Sigmoid colon (tissue), 6 donors: ENCODE measurements at regions not wholly inside any gene's neighbourhood (a gene's known extent, or its start where the extent isn't known, plus 50 kb on each side); places are given as distances from the start of the nearest gene placed in this dataset.

ENCODE experiments used
- DNase-seq: peaks from one replicate; pipeline ENCODE4 v3.0.0-alpha.2; 2019
- H3K27ac ChIP-seq, 4 donors: fragments of 200-600 bp; sonication (generic); one replicate each; pipeline ENCODE4 v1.5.1; 2016 to 2019; ENCODE audit warnings: mild to moderate bottlenecking in 1 of 4
- H3K27me3 ChIP-seq, 3 donors: fragments of 200-600 bp; sonication (generic); one replicate each; pipeline ENCODE4 v1.5.1; 2019; ENCODE audit warnings: mild to moderate bottlenecking in 1 of 3
- H3K36me3 ChIP-seq, 4 donors: fragments of 200-600 bp; sonication (generic); one replicate each; pipeline ENCODE4 v1.5.1; 2016 to 2019
- H3K4me1 ChIP-seq, 4 donors: fragments of 200-600 bp; sonication (generic); one replicate each; pipeline ENCODE4 v1.5.1; 2017 to 2019
- H3K4me3 ChIP-seq, 4 donors: fragments of 200-600 bp; sonication (generic); one replicate each; pipeline ENCODE4 v1.5.1; 2017 to 2019; ENCODE audit warnings: mild to moderate bottlenecking in 2 of 4, moderate library complexity in 1 of 4
- H3K9me3 ChIP-seq, 4 donors: fragments of 200-600 bp in 3 of 4; sonication (generic) in 3 of 4; one replicate each; pipeline versions ENCODE4 v1.5.1 to v1.6.1; 2013 to 2019
- CTCF ChIP-seq, 4 experiments: fragments of 450-650 bp in 3 of 4; fragments of 200-600 bp in 1 of 4; IDR thresholded peaks; one replicate each; pipeline ENCODE4 v1.5.1; 2016 to 2019; ENCODE audit warnings: antibody characterized with exemption in 4 of 4, mild to moderate bottlenecking in 3 of 4, moderate library complexity in 2 of 4
- EP300 ChIP-seq, 4 donors: sonication (generic); formaldehyde crosslinking; IDR thresholded peaks; one replicate each; pipeline ENCODE4 v1.6.1; 2017; ENCODE audit warnings: antibody characterized with exemption in 4 of 4
- POLR2A ChIP-seq, 2 donors: fragments of 450-650 bp; IDR thresholded peaks; one replicate each; pipeline ENCODE4 v1.6.1; 2016; ENCODE audit warnings: antibody characterized with exemption in 2 of 2, mild to moderate bottlenecking in 2 of 2, moderate library complexity in 2 of 2
- POLR2AphosphoS5 ChIP-seq, 4 donors: sonication (generic); formaldehyde crosslinking; IDR thresholded peaks; one replicate each; pipeline ENCODE4 v1.6.1; 2017; ENCODE audit warnings: antibody characterized with exemption in 4 of 4
- WGBS, 2 donors: extraction: QIAGEN DNeasy Blood & Tissue Kit; methylation state at CpG; one replicate each; pipeline ENCODE4 v1.1.7; 2013; 5-methylcytosine and 5-hydroxymethylcytosine counted together
- intact Hi-C: fragments of 100-400 bp; cut with DNase I; formaldehyde crosslinking; loops from one replicate; pipeline ENCODE4 v1.15.1; 2023
- donor health status: healthy with polysubstance abuse.
- donor health status: healthy.

GRCh38 chr2:14975381-14975780 is 342.9 kb downstream of the LRATD1 start:
- Histone ChIP-seq H3K4me3 (no peak overlapping the region), H3K4me1 (no peaks in the 10 kb centered on the region), H3K9me3 (no peaks in the 10 kb centered on the region), H3K36me3 (no peaks in the 10 kb centered on the region), H3K27me3 (no peaks in the 10 kb centered on the region), H3K27ac (no peak overlapping the region)
- 47 to 74% methylated on average over 2 of the region's 2 CpGs for WGBS, 2 donors
- intact Hi-C loops, result no loop called here
- no peak for TF ChIP-seq EP300 (IDR thresholded peaks at IDR 0.05)
- no peak for TF ChIP-seq CTCF (IDR thresholded peaks at IDR 0.05)
- no peak for TF ChIP-seq POLR2AphosphoS5 (IDR thresholded peaks at IDR 0.05)
- TF ChIP-seq POLR2A (IDR thresholded peaks at IDR 0.05), result no peak
- DNase-seq, result no peak

GRCh38 chr2:14977021-14977420 is 344.5 kb downstream of the LRATD1 start:
- intact Hi-C loops, result no loop called here
- no peaks in the 10 kb centered on the region for H3K4me1 ChIP-seq
- H3K9me3 ChIP-seq, result no peaks in the 10 kb centered on the region
- no peak overlapping the region for H3K27ac ChIP-seq
- H3K36me3 ChIP-seq, result no peaks in the 10 kb centered on the region
- H3K4me3 ChIP-seq, result no peak overlapping the region
- TF ChIP-seq POLR2A (IDR thresholded peaks at IDR 0.05) (no peak), POLR2AphosphoS5 (IDR thresholded peaks at IDR 0.05) (no peak), EP300 (IDR thresholded peaks at IDR 0.05) (no peak), CTCF (IDR thresholded peaks at IDR 0.05) (no peak)
- no peaks in the 10 kb centered on the region for H3K27me3 ChIP-seq
- 37 to 48% methylated on average over 1 of the region's 1 CpG for WGBS, 2 donors
- no peak for DNase-seq

GRCh38 chr2:14978845-14979244 is 346.3 kb downstream of the LRATD1 start:
- no peak overlapping the region for H3K27ac ChIP-seq
- H3K27me3 ChIP-seq, result no peaks in the 10 kb centered on the region
- TF ChIP-seq POLR2AphosphoS5 (IDR thresholded peaks at IDR 0.05) (no peak), CTCF (IDR thresholded peaks at IDR 0.05) (no peak), EP300 (IDR thresholded peaks at IDR 0.05) (no peak), POLR2A (IDR thresholded peaks at IDR 0.05) (no peak)
- intact Hi-C loops, result no loop called here
- H3K4me3 ChIP-seq, result no peak overlapping the region
- H3K4me1 ChIP-seq, result no peaks in the 10 kb centered on the region
- DNase-seq, result no peak
- H3K9me3 ChIP-seq, result no peaks in the 10 kb centered on the region
- 68 to 88% methylated on average over 2 of the region's 2 CpGs for WGBS, 2 donors
- no peaks in the 10 kb centered on the region for H3K36me3 ChIP-seq

GRCh38 chr2:14982790-14983189 is 350.3 kb downstream of the LRATD1 start:
- no peaks in the 10 kb centered on the region for H3K27me3 ChIP-seq
- intact Hi-C loops, result no loop called here
- no peak for DNase-seq
- H3K4me3 ChIP-seq, result no peak overlapping the region
- H3K4me1 ChIP-seq, result no peaks in the 10 kb centered on the region
- WGBS, 2 donors, result 78 to 80% methylated on average over 4 of the region's 4 CpGs
- H3K27ac ChIP-seq, result no peak overlapping the region
- TF ChIP-seq CTCF (IDR thresholded peaks at IDR 0.05), result no peak
- no peak for TF ChIP-seq POLR2AphosphoS5 (IDR thresholded peaks at IDR 0.05)
- no peak for TF ChIP-seq POLR2A (IDR thresholded peaks at IDR 0.05)
- TF ChIP-seq EP300 (IDR thresholded peaks at IDR 0.05), result no peak
- H3K36me3 ChIP-seq, result no peaks in the 10 kb centered on the region
- no peaks in the 10 kb centered on the region for H3K9me3 ChIP-seq

GRCh38 chr2:14988600-14988999 is 356.1 kb downstream of the LRATD1 start:
- intact Hi-C loops, result no loop called here
- TF ChIP-seq POLR2A (IDR thresholded peaks at IDR 0.05) (no peak), CTCF (IDR thresholded peaks at IDR 0.05) (no peak), POLR2AphosphoS5 (IDR thresholded peaks at IDR 0.05) (no peak), EP300 (IDR thresholded peaks at IDR 0.05) (no peak)
- Histone ChIP-seq H3K27ac (no peak overlapping the region), H3K27me3 (no peaks in the 10 kb centered on the region), H3K4me3 (no peak overlapping the region), H3K36me3 (no peaks in the 10 kb centered on the region), H3K9me3 (no peaks in the 10 kb centered on the region), H3K4me1 (no peaks in the 10 kb centered on the region)
- DNase-seq, result no peak
